ENCODE measurements at regions not wholly inside any gene's neighbourhood (a gene's known extent, or its start where the extent isn't known, plus 50 kb on each side); places are given as distances from the start of the nearest gene placed in this dataset.

GRCh38 chr10:60664859-60665258, 113.4 kb upstream of the CDK1 start:
- Histone ChIP-seq H3K9me3 (ENCODE audit: control insufficient read depth in 4 of 4, low read length in 3 of 4) (no peaks in the 10 kb centered on the region), H3K4me3 (ENCODE audit: low read depth in 1 of 3, low read length in 3 of 3) (no peak overlapping the region), H3K4me1 (ENCODE audit: control insufficient read depth in 4 of 4, insufficient read depth in 4 of 4, low read length in 3 of 4) (no peaks in the 10 kb centered on the region), H3K27ac (ENCODE audit: low read depth in 1 of 2, low read length in 2 of 2) (no peak overlapping the region), H3K27me3 (ENCODE audit: control insufficient read depth in 4 of 4, insufficient read depth in 4 of 4, low read length in 3 of 4) (peaks cover 0 to 3% (median 0%) of the 10 kb centered on the region in 4 donors), H3K9ac (ENCODE audit: low read depth in 1 of 2, low read length in 2 of 2) (no peak overlapping the region), H3K36me3 (ENCODE audit: control insufficient read depth in 4 of 4, insufficient read depth in 3 of 4, low read depth in 1 of 4, low read length in 3 of 4) (no peaks in the 10 kb centered on the region)
- 82% methylated on average over 4 of the region's 4 CpGs for WGBS
- TF ChIP-seq FOXA1 (IDR thresholded peaks at IDR 0.05) = no peak
- TF ChIP-seq FOXA2 (IDR thresholded peaks at IDR 0.05) = no peak
- TF ChIP-seq RXRA (IDR thresholded peaks at IDR 0.05) = no peak
- no peak for TF ChIP-seq JUND (IDR thresholded peaks at IDR 0.05)
- no peak for TF ChIP-seq MAX (IDR thresholded peaks at IDR 0.05)
- TF ChIP-seq SP1 (IDR thresholded peaks at IDR 0.05) = no peak
- no peak for TF ChIP-seq RAD21 (IDR thresholded peaks at IDR 0.05)
- TF ChIP-seq EGR1 (IDR thresholded peaks at IDR 0.05; ENCODE audit: low read depth in 2 of 2) = no peak
- no peak for TF ChIP-seq ZBTB33 (IDR thresholded peaks at IDR 0.05)
- TF ChIP-seq YY1 (IDR thresholded peaks at IDR 0.05) = no peak
- TF ChIP-seq ATF3 (IDR thresholded peaks at IDR 0.05) = no peak
- no peak for TF ChIP-seq GABPA (IDR thresholded peaks at IDR 0.05 in 1 of 2, conservative IDR thresholded peaks at IDR 0.05 in 1 of 2)
- TF ChIP-seq TAF1 (conservative IDR thresholded peaks at IDR 0.05) = no peak
- no peak for TF ChIP-seq HNF4G (IDR thresholded peaks at IDR 0.05)
- no peak for TF ChIP-seq REST (IDR thresholded peaks at IDR 0.05)
- TF ChIP-seq NR2F2 (IDR thresholded peaks at IDR 0.05) = no peak
- TF ChIP-seq HNF4A (conservative IDR thresholded peaks at IDR 0.05) = no peak
- no peak for TF ChIP-seq CTCF (IDR thresholded peaks at IDR 0.05; ENCODE audit: low read depth, low read length, missing input control)
- DNase-seq (ENCODE audit: low spot score) = no peak

Measured in liver (tissue), 8 donors.